ENCODE measurements at regions not wholly inside any gene's neighbourhood (a gene's known extent, or its start where the extent isn't known, plus 50 kb on each side); places are given as distances from the start of the nearest gene placed in this dataset.

GRCh38 chr14:51328064-51328771, 88.2 kb downstream of the TMX1 start:
- Histone ChIP-seq H3K36me3 (replicated peaks in 1 of 2) (no peaks in the 10 kb centered on the region), H3K27ac (peak overlapping the region in 3 of 5 donors; percentile 33 to 85 (median 69)), H3K9me3 (replicated peaks in 1 of 3) (no peaks in the 10 kb centered on the region), H3K4me3 (no peak overlapping the region), H3K27me3 (no peaks in the 10 kb centered on the region), H3K4me1 (replicated peaks in 1 of 2) (peaks cover 0 to 17% of the 10 kb centered on the region in 2 donors)
- DNase-seq, result peak in 2 of 7 donors; percentile 22 to 41
- intact Hi-C loops (cut with DNase I), result no loop called here
- TF ChIP-seq CTCF (IDR thresholded peaks at IDR 0.05) (no peak), POLR2A (IDR thresholded peaks at IDR 0.05) (no peak)
- 41 to 58% (median 47%) methylated on average over 5 of the region's 5 CpGs for WGBS, 4 donors

GRCh38 chr14:51328772-51329353, 88.8 kb downstream of the TMX1 start:
- H3K9me3 ChIP-seq (replicated peaks in 1 of 3), result no peaks in the 10 kb centered on the region
- H3K36me3 ChIP-seq (replicated peaks in 1 of 2), result no peaks in the 10 kb centered on the region
- no peak for TF ChIP-seq CTCF (IDR thresholded peaks at IDR 0.05)
- peak in 5 of 7 donors; percentile 25 to 38 (median 30) for DNase-seq
- 19 to 46% (median 27%) methylated on average over 6 of the region's 6 CpGs for WGBS, 4 donors
- peak overlapping the region in 3 of 5 donors; percentile 33 to 85 (median 69) for H3K27ac ChIP-seq
- H3K4me3 ChIP-seq, result no peak overlapping the region
- H3K4me1 ChIP-seq (replicated peaks in 1 of 2), result peaks cover 0 to 17% of the 10 kb centered on the region in 2 donors
- H3K27me3 ChIP-seq, result no peaks in the 10 kb centered on the region
- intact Hi-C loops (cut with DNase I), result no loop called here

GRCh38 chr14:51331486-51332367, 91.7 kb downstream of the TMX1 start:
- intact Hi-C loops (cut with DNase I), result no loop called here
- 49 to 60% (median 54%) methylated on average over 8 of the region's 8 CpGs for WGBS, 4 donors
- peak overlapping the region in 2 of 5 donors; percentile 28 to 71 for H3K27ac ChIP-seq
- no peak overlapping the region for H3K4me3 ChIP-seq
- H3K4me1 ChIP-seq (replicated peaks in 1 of 2), result peaks cover 0 to 25% of the 10 kb centered on the region in 2 donors
- H3K9me3 ChIP-seq (replicated peaks in 1 of 3), result no peaks in the 10 kb centered on the region
- TF ChIP-seq POLR2A (IDR thresholded peaks at IDR 0.05) (no peak), CTCF (IDR thresholded peaks at IDR 0.05) (no peak)
- no peaks in the 10 kb centered on the region for H3K27me3 ChIP-seq
- peak in 2 of 7 donors; percentile 9 to 21 for DNase-seq
- H3K36me3 ChIP-seq (replicated peaks in 1 of 2), result no peaks in the 10 kb centered on the region

GRCh38 chr14:51333299-51333698, 93.3 kb downstream of the TMX1 start:
- Histone ChIP-seq H3K27ac (no peak overlapping the region), H3K9me3 (replicated peaks in 1 of 3) (no peaks in the 10 kb centered on the region), H3K4me1 (replicated peaks in 1 of 2) (peaks cover 0 to 18% of the 10 kb centered on the region in 2 donors), H3K27me3 (no peaks in the 10 kb centered on the region), H3K4me3 (no peak overlapping the region), H3K36me3 (replicated peaks in 1 of 2) (no peaks in the 10 kb centered on the region)
- TF ChIP-seq CTCF (IDR thresholded peaks at IDR 0.05) (no peak), POLR2A (IDR thresholded peaks at IDR 0.05) (no peak)
- intact Hi-C loops (cut with DNase I), result no loop called here
- WGBS, 4 donors, result 95 to 98% (median 96%) methylated on average over 4 of the region's 4 CpGs
- DNase-seq, result no peak

Measured in adrenal gland (tissue), 9 donors.